NCI-H345 treated with DMSO at 0.1 percent for 48 hours (cell line): ENCODE measurements at regions not wholly inside any gene's neighbourhood (a gene's known extent, or its start where the extent isn't known, plus 50 kb on each side); places are given as distances from the start of the nearest gene placed in this dataset.

Experiments used
- DNase-seq: peaks from one replicate; lab custom pipeline; 2025; ENCODE audit not compliant: unreplicated experiment; lab: John Stamatoyannopoulos, UW

DNA sequence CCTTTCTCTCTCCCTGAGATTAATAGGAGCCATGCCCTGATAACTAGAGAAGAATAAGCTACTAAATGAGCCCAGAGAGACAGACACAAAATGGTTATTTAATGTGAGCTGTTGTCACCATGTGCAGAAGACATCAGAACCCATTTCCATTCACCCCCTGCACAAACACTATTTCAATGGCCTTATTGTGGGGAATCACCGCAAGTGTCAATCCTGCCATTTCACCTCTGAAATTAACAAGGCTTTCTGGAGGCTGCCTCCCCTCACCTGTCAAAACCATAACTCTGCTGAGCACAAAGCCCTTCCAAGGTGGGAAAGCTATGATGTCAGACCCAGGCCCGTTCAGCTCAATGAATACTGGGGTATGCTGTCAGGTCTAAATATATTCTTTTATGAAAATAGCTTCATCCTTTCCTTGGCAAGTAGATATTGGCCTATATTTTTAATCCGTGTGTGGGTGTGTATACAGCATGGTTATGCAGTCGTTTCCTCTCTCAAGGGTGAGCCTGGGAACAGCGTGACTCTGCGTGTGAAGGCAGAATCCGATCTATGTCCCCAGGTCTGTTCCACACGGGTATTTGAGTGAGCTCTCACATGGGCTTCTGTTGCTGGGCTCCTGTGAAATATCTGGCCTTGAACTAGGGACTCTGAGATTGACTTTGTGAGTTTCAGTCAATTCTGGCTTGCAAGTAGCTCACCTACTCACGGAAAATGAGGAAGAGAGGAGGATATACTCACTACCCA is 266.3 kb downstream of the FBXW7 start:
- DNase-seq: no peak

DNA sequence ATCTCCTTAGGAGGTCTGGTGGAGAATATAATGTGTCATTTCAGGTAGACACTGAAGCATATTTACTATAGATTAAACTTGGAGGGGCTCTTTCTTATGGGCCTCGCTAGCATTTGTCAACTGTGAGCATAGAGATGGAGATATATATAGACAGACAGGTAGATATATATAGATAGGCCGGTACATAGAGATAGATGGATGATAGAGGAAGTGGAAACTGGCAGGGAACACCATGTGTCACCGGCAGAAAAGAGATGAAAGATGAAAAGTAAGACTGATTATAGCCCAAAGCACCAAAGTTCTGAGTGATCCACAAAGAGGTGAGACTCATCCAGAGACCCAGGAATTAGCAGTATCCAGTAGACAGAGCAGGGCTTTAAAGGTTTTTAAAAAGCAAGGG is 268.1 kb downstream of the FBXW7 start:
- no peak for DNase-seq

DNA sequence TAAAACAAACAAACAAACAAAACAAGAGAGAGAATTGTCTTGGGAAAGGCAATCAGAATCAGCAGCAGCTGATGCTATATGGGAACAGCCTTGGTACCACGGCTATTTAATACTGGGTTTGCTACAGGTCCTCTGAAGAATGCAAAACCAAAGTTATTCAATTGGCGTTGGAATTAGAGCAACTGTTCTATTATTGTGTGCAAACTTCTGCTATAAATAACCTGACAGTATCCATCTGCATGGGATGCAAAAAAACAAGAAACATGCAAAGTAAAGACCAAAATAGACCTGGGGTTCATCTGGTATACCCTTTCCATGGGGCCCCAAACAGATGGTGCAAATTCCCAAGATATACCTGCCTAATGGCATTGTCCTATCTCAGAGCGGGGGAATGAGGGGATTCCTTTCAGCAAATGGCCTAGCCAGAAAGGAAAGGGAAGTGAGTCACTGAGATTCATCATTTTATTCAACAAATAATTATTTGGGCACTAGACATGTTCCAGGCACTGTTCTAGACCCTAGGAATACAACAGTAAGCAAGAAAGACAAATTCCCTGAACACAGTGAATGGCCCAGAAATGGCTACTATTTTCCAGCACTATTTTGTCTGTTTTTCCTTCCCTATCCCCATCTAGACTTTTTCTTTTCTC is 268.9 kb downstream of the FBXW7 start:
- DNase-seq: no peak

DNA sequence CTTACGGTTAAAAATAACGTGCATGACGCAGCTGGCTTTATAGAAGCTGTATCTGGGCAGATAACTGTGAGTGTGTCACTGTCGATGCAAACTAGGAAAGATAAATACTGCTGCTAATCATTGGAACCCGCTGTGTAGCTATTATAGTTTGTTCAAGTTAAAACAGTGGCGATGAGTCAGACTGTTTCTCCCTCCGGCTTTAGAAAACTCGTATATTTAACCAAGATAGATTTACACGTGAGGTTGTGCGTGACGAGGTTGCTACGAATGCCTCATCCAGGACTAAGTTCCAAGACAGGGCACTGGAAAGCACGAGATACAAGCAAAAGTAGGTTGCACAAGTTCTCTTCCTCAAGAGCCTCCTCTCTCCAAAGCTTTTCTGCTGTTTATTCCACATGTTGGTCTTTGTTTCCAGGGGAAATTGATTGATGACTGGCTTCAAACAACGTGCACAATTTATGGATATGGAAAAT is 270.7 kb downstream of the FBXW7 start:
- DNase-seq: peak; percentile 34

DNA sequence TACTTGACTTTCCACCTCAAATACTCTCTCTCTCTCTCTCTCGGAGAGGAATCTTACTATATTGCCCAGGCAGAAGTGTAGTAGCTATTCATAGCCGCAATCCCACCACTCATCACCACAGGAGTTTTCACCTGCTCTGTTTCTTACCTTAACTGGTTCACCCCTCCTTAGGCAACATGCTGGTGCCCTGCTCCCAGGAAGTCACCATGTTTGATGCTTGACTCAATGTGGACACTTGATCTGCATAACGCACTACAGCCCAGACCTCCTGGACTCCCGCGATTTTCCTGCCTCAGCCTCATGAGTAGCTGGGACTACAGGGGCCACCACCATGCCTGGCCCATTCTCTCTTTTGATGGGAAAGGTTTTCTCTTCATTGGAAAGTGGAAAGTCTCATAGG is 271.8 kb downstream of the FBXW7 start:
- no peak for DNase-seq

DNA sequence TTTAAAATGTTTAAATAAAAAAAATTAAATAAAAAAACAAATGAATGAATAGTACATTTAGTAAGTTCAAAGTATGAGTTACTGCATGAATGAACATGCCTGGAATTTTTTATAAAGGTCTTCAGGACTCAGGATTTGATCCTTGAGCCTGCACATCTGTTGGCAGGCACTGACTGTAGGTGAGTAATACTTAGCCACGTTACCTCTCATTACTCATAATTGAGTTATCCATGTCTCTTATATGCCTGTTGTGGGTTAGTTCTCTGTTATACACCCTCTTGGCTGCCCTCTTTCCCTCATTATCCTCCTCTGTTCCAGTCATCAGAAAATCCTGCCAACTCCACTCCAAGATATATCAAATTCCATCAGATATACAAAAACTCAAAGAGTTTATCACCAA is 276.0 kb downstream of the FBXW7 start:
- no peak for DNase-seq

DNA sequence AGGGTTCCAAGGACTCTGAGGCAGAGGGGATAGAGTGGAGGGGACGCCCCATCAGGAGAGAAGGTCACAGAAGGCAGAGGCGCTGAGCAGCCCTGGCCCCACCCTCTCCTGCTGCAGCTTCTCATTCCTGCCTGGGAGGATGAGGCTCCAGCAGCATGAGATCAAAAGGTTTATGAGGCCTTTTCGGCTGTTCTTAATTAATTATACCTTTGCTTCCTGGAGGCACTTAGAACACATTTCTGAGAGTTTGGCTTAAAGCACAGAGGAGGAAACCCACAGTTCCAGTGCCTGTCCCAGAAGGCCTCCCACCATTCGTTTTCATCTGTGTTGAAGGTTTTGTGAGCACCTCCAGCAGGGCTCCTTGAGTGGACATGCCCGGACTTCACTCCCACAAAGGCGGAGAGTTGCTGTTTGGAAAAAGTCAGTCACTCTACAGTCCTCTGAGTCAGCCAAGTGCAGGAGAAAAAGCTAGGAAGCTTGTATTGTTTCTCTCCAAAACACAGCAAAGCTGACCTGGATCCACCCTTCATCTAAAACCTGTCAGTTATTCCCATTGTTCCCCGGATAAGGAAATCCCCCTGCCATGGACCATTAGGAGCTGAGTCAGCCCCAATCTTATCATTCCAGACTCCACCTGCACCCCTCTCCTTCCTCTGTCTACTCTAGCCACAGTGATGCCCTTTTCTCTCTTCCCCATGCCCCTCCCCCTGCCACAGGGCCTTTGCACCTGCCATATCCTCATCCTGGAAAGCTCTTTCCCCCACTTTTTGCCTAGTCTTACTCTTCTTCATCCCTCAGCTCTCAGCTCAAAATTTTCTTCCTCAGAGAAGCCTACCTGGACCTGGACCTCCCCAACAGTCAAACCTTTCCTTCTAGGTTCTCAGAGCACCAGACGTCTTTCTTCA is 276.8 kb downstream of the FBXW7 start:
- DNase-seq: no peak

DNA sequence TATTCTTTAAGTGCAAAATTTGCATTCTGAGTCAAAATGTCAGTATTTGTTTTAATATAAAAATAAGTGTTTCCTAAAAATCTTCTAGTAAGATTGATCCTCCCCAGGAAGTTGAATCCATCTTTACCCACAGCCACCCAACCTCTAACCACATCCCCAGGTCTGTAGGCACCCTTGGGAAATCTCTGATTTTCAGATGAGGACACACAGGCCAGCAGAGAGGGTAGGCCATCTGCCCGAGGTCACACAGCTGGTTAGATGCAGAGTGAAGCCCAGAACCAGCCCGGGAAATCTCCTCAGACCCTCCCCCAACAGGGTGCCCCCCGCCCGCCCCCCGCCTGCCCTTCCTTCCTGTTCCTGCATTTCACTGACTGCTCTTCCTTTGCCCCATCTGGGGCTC is 277.5 kb downstream of the FBXW7 start:
- no peak for DNase-seq

DNA sequence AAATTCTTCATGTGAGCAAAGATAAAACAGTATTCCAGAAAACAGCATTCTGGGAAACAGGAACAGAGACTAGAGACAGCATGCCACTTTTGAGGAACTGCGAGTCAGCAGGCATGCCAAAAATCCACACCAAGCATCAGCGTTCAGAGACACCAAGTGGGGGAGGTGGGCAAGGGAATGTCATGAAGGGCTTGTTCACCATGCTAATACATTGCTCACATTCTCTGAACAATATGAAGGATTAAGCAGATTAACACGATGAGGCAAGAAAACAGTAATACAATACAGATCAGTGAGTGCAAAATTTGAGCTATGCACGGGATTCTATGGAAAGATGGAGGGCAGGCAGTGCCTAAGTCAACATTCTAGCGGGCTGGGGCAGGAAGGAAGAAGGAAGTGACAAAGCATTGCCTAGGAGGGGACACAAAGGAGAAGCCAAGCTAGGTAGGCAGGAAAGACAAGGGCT is 278.3 kb downstream of the FBXW7 start:
- DNase-seq: no peak

DNA sequence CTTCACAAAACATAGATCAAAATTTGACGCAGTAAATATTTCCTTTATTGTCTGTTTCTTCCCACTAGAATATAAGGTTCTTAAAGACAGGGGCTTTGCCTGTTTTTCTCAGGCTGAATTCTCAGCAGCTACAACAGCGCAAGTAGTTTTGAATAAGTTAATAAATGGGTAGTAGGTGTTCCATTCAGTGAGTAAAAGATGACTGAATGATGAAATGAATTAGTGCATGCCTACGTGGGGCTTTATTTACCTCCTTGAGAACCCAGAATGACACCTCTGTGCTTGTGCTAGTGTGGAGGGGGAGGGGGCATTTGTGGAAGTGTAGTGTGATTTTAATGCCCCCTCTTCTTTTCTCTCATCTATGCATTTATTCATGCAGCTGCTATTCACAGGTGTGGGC is 278.9 kb downstream of the FBXW7 start:
- DNase-seq: no peak

DNA sequence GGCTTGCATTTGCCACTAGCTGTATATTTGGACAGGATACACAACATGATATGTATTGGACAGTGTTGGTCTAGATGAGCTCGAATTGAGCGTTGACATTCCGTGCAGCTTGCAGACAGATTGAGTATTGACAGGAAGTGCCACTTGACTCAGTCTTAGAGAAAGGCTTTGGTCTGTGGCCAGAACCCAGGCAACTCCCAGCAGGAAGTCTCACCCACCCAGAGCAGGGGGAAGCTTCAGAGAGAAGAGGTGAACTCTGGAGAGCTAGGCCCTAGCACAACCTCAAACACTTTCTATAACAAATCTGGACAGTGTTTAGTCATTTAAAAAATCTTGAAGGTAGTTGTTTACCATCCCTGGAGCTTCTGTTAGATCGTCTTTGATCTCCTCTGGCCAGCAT is 280.5 kb downstream of the FBXW7 start:
- peak; percentile 55 for DNase-seq

DNA sequence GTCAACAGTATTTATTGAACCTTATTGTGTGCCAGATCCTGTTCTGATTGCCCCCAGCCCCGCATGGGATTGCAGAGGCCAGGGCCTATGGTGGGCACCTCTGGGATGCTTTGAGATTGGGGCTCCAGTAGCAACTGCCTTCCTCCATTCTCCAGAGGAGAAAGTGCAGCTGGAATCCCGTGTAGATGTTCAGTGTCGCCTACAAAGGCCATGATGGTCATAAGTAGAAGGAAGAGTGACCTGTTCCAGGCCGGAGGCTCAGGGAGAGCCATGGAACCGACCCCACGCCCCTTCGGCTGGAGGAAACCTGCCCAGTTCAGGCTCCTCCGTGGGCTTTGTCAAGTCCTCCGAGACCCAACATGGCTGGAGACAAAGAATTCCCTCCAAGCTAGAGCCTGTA is 287.5 kb downstream of the FBXW7 start:
- DNase-seq: no peak

DNA sequence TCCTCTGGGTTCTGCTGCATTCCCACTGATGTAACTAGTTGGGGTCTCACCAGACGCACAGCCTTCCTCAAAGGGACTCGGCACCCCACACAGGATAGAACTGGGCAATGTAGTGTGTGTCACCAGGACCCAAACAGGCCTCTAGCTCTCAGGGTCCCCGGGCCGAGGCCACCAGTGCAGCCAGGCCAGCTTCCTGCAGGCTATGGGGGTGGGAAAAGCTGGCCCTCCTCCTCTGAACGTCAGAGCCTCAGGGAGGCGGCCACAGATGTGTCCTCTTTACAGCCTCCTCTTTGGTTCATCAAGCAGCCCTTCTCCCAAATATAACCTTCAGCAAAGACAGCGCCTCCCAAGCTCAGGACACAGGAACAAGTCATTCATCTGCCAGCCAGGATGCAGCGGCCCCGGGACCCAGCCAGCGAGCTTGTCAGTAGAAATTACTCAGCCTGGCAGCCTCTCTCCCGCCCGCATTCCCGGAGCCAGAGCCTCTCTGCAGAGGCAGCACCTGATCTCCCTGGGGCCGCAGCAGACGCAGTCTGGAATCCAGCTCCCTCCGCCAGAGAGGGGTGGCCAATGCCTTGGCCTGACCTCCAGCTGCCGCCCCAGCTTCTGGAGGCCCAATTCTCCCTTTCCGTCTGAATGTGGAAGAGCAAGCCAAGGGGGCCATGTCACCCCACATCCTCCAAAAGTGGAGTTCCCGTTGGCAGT is 288.5 kb downstream of the FBXW7 start:
- DNase-seq: no peak

DNA sequence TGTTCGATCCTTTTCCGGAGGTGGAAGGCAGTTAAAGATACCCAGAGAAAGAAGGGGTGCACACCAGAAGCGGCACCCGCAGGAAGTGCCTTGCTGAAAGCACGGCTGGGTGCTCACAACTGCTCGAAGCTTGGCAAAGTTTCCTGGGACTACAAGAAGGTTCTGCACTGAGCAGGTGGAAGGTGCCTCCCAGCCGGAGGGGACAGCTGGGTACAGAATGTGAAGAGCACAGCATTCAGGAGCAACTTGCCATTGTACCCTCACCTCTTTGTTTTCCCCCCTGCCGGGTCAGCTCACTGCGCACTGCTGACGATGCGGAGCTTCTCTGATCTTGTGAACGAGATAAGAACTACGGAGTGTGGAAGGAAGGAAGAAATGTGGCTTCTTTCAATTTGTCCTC is 289.2 kb downstream of the FBXW7 start:
- DNase-seq: peak; percentile 17

DNA sequence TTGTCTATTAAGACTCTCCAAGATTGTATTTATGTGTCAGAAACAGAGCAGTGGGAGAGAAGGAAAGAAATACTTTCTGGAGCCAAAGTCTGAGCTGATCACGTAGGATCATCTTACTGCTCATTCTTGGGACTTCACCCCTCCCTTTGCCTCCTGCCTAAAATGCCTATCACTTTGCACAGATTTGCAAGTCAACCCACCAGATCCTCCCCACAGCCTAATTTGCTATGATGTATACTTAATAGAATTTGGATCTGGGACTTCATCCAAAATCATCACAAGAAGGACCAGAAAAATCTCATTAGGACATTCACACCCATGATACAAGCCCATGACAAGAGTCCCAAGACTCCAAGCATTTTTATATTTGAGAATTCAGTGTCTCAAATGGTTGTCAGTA is 290.2 kb downstream of the FBXW7 start:
- no peak for DNase-seq

DNA sequence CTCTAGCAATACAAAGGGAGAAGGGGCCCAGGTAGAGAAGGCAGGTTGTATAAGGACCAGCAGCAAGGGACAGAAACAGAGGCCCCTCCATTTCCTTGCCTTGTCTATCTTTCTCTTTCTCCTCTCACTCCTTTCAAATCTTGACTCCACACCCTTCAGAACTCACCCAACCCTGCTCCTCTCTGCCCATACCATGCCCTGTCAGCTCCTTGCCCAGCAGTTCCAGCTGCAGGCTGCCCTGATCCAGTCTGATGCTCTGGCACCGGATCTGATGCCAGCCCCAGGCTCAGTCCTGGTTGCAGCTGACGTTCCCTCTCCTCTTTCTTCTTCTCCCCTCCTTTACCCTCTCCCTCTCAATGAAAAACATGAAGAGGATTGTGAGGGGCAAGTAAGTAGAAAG is 291.2 kb downstream of the FBXW7 start:
- no peak for DNase-seq

DNA sequence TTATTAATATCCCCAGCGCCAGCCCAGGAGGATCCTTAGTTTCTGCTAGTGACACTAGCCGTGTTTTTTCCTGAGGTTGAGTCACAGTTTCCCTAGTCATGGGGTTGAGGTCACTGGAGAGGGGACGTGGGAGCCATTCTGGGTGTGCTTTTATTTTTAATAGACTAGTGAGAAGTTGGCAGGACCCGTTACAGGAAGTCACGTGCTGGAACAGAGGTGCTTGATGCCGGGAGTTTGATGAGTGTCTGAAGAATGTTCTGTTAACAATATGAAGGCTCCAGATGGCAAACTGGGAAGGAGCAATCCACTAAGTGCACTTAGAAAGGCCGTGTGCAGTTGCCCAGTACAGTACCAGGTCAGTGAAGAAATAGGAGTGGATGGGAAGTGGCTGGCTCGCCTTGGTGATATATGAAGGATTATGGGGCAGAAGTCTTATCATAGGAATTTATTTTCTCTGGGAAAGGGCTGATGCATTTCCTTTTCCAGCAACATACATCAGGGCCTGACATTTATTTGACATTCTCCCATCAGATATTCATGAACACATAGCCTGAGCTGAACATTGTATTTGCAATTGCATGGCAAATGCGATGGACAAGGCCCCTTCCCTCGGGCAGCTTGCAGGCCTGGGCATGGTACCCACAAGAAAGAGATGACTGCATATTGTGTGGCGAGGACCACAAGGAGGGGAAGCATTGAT is 291.8 kb downstream of the FBXW7 start:
- DNase-seq: no peak

DNA sequence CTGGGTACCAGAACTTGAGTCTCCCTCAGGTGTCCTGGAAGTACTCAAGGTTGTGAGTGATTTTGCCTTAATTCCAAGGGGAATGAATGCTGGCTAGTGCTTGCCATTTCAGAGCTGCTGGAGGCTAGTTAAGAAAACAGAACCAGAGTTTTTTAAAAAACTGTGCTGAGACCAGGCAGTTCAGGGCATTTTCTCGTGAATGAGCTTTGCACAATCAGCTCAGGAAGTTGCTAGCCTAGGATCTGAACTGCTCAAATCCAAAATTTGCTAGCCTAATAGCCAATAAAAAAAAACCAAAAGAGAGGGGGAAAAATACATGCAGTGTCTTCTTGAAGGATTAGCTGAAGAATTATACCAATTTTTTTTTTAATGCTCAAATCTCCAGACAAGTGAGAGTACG is 292.7 kb downstream of the FBXW7 start:
- DNase-seq: no peak

DNA sequence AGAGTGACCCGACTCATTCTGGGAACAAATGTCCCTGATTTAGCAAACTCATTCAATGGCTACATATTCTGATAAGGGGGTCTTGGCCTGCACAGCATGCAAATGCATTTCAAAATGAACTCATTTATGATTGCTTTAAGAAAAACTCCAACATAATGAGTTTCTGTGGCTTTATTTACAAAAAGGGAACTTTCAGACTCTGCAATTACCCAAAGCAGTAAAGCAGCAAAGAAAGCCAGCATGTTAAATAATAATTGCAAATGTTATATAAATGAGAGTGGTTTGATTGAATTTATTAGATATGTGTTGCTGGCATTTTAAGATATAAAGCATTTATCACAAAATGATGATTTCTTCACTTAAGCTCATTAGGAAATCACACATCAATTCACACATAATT is 295.7 kb downstream of the FBXW7 start:
- DNase-seq: no peak

DNA sequence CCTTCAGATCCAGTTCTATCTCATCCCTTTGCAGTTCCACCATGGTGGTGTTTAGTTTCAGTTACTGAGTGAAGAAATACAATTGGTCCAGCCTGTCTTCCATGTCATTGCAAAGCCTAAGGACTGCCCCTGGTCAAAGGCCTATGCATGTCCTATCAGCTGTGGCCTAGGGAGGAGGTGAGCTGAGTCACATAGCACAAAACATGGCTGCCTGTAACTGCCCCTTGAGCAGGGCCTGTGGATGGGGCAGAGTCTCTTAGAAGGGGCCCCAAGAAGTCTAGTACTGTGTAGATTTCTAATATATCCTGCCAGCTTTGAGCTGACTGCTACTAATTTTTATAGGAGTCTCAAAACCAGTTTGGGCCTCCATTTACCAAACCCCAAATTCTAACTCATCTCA is 296.7 kb downstream of the FBXW7 start:
- DNase-seq: no peak
